Mucosa of stomach (tissue), 1 donor: ENCODE measurements at regions not wholly inside any gene's neighbourhood (a gene's known extent, or its start where the extent isn't known, plus 50 kb on each side); places are given as distances from the start of the nearest gene placed in this dataset.

Experiments used
- H3K27me3 ChIP-seq: one replicate; pipeline ENCODE4 v1.7.0; 2013; ENCODE audit warnings: mild to moderate bottlenecking, low read length; ENCODE audit not compliant: control insufficient read depth, insufficient read depth
- H3K36me3 ChIP-seq: one replicate; pipeline ENCODE4 v1.7.0; 2013; ENCODE audit warnings: low read length; ENCODE audit not compliant: control insufficient read depth, insufficient read depth
- H3K4me1 ChIP-seq: one replicate; pipeline ENCODE4 v1.7.0; 2013; ENCODE audit warnings: mild to moderate bottlenecking, low read length; ENCODE audit not compliant: control insufficient read depth, insufficient read depth
- H3K4me3 ChIP-seq: one replicate; pipeline ENCODE4 v1.7.0; 2013; ENCODE audit warnings: low read length
- H3K9ac ChIP-seq: one replicate; pipeline ENCODE4 v1.7.0; 2013; ENCODE audit warnings: mild to moderate bottlenecking, low read length, moderate library complexity
- H3K9me3 ChIP-seq: one replicate; pipeline ENCODE4 v1.7.0; 2013; ENCODE audit warnings: mild to moderate bottlenecking, low read length, moderate library complexity; ENCODE audit not compliant: control insufficient read depth
- donor health status: Pancreatic carcinoma.

DNA sequence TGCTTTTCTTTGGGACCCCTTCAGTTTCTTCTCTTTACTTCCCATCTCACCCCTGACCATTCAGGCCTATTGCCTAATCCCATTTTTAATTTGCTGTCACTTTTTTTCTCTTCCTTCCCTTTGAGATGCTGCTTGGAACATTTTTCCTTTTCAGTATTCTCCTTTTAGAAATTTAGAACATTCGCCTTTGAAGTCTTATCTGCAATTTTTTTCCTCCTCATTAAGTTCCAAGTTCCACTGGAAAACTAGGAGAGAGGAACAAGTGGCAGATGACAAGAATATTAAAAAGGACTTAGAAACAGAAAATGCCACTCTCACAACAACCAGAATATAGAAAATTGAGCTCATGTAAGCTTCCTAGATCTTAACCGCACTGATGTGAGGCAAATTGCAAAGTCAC lies 126.6 kb downstream of the PSMG1 start:
- no peaks in the 10 kb centered on the region for H3K9me3 ChIP-seq
- no peaks in the 10 kb centered on the region for H3K4me1 ChIP-seq
- H3K4me3 ChIP-seq: no peak overlapping the region
- no peak overlapping the region for H3K9ac ChIP-seq
- H3K27me3 ChIP-seq: no peaks in the 10 kb centered on the region
- H3K36me3 ChIP-seq: no peaks in the 10 kb centered on the region

DNA sequence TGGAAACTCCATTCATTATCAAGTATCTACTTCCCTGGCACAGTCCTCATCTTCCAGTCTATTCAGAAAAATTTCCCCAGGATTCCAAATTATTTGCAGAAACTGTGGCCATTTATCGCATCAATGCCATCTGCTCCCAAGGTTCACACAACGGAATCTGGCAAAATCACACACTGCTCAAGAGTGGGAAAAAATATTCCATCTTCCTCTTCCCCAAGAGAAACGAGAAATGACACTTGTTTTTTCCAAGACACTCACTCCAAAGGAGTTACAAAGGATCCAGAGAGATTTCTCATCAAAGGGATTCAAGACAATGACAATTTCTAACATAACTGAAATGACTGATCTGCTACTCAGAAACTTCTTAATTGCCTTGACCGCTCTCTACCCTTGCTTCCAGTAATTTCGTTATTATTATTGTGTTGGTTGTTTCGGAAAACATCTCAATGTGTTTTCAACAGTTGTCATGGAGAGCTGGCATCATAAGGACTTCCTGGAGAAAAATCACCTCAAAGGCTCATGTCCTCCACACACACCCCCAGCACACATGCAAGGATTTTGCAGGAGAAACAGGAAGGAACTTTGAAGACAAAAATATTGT lies 128.0 kb downstream of the PSMG1 start:
- Histone ChIP-seq H3K4me1 (no peaks in the 10 kb centered on the region), H3K9ac (no peak overlapping the region), H3K4me3 (no peak overlapping the region), H3K9me3 (no peaks in the 10 kb centered on the region), H3K36me3 (no peaks in the 10 kb centered on the region), H3K27me3 (no peaks in the 10 kb centered on the region)

DNA sequence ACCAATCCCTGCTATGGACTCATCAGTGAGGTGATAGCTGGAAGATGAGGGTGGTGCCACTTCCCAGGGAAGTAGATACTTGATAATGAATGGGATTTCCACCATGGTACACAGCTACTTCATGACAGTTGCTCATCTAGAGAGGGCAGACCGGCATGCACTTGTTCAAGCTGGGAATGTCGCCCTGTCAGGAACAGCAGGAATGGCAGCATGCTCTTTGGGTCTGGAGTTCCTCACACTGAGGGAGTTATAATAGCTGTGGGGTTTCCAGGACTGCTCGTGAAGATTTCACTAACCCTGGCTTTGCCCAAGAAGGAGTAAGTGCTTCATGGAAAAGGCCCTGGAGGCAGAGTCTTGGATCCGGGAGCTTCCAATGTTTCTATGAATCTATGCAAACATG lies 129.2 kb downstream of the PSMG1 start:
- H3K36me3 ChIP-seq: no peaks in the 10 kb centered on the region
- no peaks in the 10 kb centered on the region for H3K9me3 ChIP-seq
- H3K4me1 ChIP-seq: no peaks in the 10 kb centered on the region
- no peaks in the 10 kb centered on the region for H3K27me3 ChIP-seq
- no peak overlapping the region for H3K4me3 ChIP-seq
- H3K9ac ChIP-seq: no peak overlapping the region

DNA sequence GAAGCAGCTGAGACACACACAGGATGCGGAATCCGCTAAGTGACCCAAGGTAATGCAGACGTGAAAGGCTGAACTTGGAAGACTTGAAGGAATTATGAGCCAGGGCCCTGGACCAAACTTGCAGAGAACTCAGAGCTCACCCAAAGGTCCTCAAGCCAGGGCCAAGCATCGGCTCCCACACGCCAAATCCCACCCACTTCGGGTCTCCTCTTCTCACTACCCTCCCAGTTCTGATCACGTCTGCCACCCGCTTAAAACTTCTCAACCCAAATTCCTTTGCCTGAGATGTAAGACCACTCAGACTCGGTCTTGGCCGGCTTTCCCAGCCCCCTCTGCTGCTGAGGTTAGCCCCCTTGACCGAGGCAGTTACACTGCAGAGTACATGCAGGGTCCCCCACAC lies 130.1 kb downstream of the PSMG1 start:
- Histone ChIP-seq H3K4me3 (no peak overlapping the region), H3K9me3 (no peaks in the 10 kb centered on the region), H3K36me3 (no peaks in the 10 kb centered on the region), H3K9ac (no peak overlapping the region), H3K4me1 (peaks cover 2% of the 10 kb centered on the region), H3K27me3 (no peaks in the 10 kb centered on the region)

DNA sequence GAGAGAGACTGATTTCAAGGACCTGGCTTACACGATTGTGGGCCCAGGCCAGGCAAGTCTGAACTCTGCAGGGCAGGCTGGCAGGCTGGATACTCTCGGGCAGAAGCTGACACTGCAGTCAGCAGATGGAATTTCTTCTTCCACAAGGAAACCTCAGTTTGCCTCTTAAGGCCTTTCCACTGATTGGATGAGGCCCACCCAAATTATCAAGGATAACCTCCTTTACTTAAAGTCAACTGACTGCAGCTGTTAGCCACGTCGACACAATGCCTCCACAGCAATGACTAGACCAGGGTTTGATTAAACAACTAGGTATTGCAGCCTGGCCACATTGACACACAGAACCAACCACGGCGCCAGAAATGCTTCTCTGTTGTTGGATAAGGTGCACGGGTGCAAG lies 130.5 kb downstream of the PSMG1 start:
- H3K9ac ChIP-seq: no peak overlapping the region
- peaks cover 4% of the 10 kb centered on the region for H3K4me1 ChIP-seq
- H3K9me3 ChIP-seq: no peaks in the 10 kb centered on the region
- no peak overlapping the region for H3K4me3 ChIP-seq
- H3K36me3 ChIP-seq: no peaks in the 10 kb centered on the region
- no peaks in the 10 kb centered on the region for H3K27me3 ChIP-seq

DNA sequence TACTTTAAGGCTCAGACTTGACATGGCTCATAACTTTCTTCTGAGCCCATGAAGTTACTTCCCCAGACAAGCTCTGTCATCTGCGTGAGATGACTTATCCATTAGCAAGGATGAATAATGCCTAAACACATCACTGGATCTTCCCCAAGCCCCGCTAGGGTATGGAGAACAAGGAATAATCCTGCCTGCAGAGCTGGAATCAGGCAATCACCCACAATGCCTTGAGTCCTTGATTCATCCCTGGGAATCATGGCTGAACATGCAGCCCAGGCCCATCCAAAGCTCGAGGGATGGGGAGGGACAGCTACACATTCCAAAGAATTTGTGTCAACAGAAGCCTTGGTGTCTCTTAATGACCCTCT lies 131.7 kb downstream of the PSMG1 start:
- H3K4me3 ChIP-seq: no peak overlapping the region
- H3K27me3 ChIP-seq: no peaks in the 10 kb centered on the region
- H3K36me3 ChIP-seq: no peaks in the 10 kb centered on the region
- H3K9ac ChIP-seq: no peak overlapping the region
- no peaks in the 10 kb centered on the region for H3K9me3 ChIP-seq
- H3K4me1 ChIP-seq: peaks cover 4% of the 10 kb centered on the region

DNA sequence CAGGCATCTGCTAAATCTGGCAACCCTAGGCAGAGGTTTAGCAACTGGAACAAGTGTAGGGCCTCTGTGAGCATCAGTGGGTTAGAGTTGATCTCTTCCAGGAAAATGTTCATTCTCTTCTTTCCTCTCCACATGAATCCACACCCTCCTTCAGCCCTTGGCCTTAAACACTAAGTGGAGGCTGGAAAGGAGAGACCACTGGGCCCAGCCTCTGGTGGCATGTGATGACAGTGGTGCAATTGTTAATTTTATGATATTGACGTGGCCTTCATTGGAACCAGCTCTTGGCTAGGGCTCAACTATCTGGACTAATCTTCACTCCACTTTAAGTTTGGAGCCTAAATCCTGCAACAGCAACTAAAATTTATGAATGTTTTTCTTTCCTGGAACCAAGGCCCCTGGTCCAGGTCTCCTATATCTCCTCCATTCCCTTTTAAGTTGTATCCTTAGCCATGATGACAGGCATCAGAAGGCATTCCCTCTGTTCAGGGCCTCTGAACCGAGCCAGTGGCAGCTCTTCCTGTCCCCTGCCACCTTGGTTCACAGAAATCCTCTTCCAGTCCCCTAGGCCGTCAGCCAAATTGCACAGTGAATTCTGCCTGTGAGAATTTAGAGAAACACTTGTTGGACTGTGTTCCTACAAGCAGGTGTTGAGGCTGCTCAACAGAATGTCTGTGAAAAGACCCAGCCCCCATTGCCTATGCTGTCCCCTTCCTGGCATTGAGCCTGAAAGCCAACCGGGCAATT lies 132.2 kb downstream of the PSMG1 start:
- no peak overlapping the region for H3K9ac ChIP-seq
- H3K4me1 ChIP-seq: peaks cover 4% of the 10 kb centered on the region
- no peaks in the 10 kb centered on the region for H3K27me3 ChIP-seq
- no peak overlapping the region for H3K4me3 ChIP-seq
- H3K36me3 ChIP-seq: no peaks in the 10 kb centered on the region
- no peaks in the 10 kb centered on the region for H3K9me3 ChIP-seq

DNA sequence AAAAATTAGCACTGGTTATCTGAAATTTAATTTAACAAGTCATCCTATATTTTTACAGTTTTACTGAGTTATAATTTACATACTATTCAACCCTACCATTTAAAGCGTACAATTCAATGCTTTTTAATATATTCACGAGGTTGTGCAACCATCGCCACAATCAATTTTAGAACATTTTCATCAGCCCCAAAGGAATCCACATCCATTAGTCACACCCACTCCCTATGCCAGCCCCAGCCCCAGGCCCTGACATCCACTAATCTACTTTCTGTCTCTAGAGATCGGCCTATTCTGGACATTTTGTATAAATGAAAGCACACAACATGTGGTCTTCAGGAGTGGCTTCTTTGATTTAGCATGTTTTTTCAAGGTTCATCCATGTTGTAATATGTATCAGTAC lies 134.7 kb downstream of the PSMG1 start:
- no peaks in the 10 kb centered on the region for H3K27me3 ChIP-seq
- peaks cover 4% of the 10 kb centered on the region for H3K4me1 ChIP-seq
- no peaks in the 10 kb centered on the region for H3K9me3 ChIP-seq
- no peaks in the 10 kb centered on the region for H3K36me3 ChIP-seq
- no peak overlapping the region for H3K4me3 ChIP-seq
- no peak overlapping the region for H3K9ac ChIP-seq

DNA sequence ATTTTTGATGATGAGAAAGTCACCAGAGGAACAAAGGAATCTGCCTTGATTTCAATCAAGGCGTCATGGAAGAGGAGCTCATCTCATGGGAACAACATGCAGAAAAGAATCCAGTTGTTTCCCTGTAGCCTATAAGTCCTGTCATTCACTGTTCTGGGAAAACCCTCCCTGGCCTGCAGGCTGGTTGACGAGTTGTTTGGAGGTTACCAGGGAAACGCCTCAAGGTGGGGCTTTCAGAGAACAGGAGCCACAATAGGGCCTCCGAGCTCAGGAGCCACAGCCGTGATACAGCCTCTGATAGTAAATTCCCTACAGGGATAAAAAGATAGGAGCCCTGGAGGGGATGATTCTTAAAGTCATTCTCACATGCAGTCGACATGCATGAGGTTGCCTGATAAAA lies 135.2 kb downstream of the PSMG1 start:
- Histone ChIP-seq H3K4me1 (peaks cover 4% of the 10 kb centered on the region), H3K9me3 (no peaks in the 10 kb centered on the region), H3K36me3 (no peaks in the 10 kb centered on the region), H3K9ac (no peak overlapping the region), H3K4me3 (no peak overlapping the region), H3K27me3 (no peaks in the 10 kb centered on the region)

DNA sequence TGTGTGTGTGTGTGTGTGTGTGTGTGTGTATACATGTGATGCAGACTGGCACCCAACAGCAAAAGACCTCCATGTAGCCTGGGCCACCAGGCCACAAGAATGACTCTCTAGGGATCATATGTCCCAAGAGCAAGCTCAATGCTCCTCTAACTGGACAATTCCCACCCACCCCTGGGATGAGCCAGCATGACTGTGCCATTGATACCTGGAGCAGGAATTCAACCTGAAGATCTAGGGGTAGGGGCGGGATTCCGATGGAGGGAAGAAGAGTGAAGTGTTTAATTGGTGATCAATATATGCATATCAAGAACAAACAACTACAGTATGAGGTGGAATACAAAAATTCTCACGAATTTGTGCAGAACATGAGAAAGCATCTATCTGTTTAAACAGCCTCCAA lies 136.2 kb downstream of the PSMG1 start:
- no peaks in the 10 kb centered on the region for H3K27me3 ChIP-seq
- H3K9ac ChIP-seq: no peak overlapping the region
- peaks cover 4% of the 10 kb centered on the region for H3K4me1 ChIP-seq

DNA sequence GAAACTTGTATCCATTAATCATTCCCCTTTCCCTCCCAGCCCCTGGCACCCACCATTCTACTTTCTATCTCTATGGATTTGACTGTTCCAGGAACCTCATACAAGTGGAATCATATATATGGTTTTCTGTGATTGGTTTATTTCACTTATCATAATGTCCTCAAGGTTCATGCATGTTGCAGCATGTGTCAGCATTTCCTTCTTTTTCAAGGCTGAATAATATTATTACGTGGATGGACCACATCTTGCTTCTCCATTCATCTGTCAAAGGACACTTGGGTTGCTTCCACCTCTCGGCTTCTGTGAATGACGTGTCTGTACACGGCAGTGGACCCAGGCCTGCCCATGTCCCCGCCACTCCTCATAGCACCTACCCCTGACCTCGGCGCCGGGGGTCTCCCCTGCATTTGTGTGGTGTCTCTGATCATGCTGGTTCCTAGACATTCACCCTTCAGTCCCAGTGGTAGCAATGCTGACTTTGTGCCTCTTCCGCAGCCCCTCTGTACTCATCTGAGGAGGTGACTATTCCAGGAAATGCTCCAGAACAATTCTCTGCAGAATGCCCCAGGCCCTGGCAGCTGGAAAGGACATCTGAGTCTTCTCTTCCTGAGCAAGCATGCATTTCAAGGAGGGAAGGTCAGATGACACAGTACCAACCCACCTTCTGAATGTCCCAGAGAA lies 136.9 kb downstream of the PSMG1 start:
- no peaks in the 10 kb centered on the region for H3K36me3 ChIP-seq
- H3K9ac ChIP-seq: no peak overlapping the region
- no peaks in the 10 kb centered on the region for H3K27me3 ChIP-seq
- no peaks in the 10 kb centered on the region for H3K9me3 ChIP-seq
- H3K4me1 ChIP-seq: peaks cover 4% of the 10 kb centered on the region
- H3K4me3 ChIP-seq: no peak overlapping the region

More for the DNA sequence above, 136.2 kb downstream of the PSMG1 start:
- Histone ChIP-seq H3K36me3 (no peaks in the 10 kb centered on the region), H3K4me3 (no peak overlapping the region), H3K9me3 (no peaks in the 10 kb centered on the region)

DNA sequence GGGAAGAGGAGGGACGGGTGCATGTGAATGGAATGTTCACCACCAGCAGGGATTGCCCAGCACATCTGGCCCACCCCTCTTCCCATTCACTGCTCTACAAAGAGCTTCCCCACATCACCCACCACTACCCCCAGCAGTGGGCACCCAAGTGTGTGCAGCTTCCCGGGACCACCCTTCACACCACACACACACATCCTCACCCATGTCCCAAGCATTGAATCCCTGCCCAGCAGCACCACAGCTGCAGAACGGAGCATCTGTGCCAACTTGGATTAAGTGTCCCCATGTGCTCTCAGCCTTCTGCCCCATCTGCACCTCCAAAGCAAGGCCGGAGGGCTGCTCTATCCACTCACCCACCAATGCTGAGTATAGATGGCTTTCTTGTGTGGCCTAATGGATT lies 141.4 kb downstream of the PSMG1 start:
- Histone ChIP-seq H3K4me1 (no peaks in the 10 kb centered on the region), H3K9ac (no peak overlapping the region), H3K36me3 (no peaks in the 10 kb centered on the region), H3K9me3 (no peaks in the 10 kb centered on the region), H3K27me3 (no peaks in the 10 kb centered on the region), H3K4me3 (no peak overlapping the region)
